Nephron (organoid): ENCODE measurements at regions not wholly inside any gene's neighbourhood (a gene's known extent, or its start where the extent isn't known, plus 50 kb on each side); places are given as distances from the start of the nearest gene placed in this dataset.

Experiments used
- H3K27ac Mint-ChIP-seq, 3 experiments: 2 replicates each; pipeline ENCODE4 v1.8.0; 2020; ENCODE audit warnings: mixed read lengths in 3 of 3, mild to moderate bottlenecking in 2 of 3, moderate library complexity in 1 of 3
- H3K27me3 Mint-ChIP-seq: 2 replicates; pipeline ENCODE4 v1.8.0; 2021; ENCODE audit warnings: low read depth, mild to moderate bottlenecking, moderate library complexity, mixed read lengths
- H3K36me3 Mint-ChIP-seq: 2 replicates; pipeline ENCODE4 v1.8.0; 2020; ENCODE audit warnings: low read depth, mixed read lengths
- H3K4me1 Mint-ChIP-seq: 2 replicates; pipeline ENCODE4 v1.8.0; 2020; ENCODE audit warnings: mixed read lengths
- H3K4me3 Mint-ChIP-seq, 3 experiments: 2 replicates each; pipeline ENCODE4 v1.8.0; 2020; ENCODE audit warnings: mild to moderate bottlenecking in 3 of 3, mixed read lengths in 3 of 3, moderate library complexity in 2 of 3
- H3K9me3 Mint-ChIP-seq: 2 replicates; pipeline ENCODE4 v1.8.0; 2020; ENCODE audit warnings: mixed read lengths
- TF ChIP-seq, protein P1 (sequence below), 3 experiments: fragments of 200-600 bp; sonication (generic); IDR thresholded peaks; one replicate each; pipeline ENCODE4 v1.5.0; 2021; ENCODE audit warnings: antibody characterized with exemption in 3 of 3; ENCODE audit not compliant: unreplicated experiment in 3 of 3

GRCh38 chr11:69367211-69367964 is 73.4 kb downstream of the MYEOV start:
- Mint-ChIP-seq H3K36me3 (no peaks in the 10 kb centered on the region), H3K4me3 (no peak overlapping the region), H3K9me3 (peaks cover 19% of the 10 kb centered on the region), H3K4me1 (no peaks in the 10 kb centered on the region), H3K27ac (no peak overlapping the region), H3K27me3 (peaks cover 9% of the 10 kb centered on the region)
- TF ChIP-seq, protein P1, sequence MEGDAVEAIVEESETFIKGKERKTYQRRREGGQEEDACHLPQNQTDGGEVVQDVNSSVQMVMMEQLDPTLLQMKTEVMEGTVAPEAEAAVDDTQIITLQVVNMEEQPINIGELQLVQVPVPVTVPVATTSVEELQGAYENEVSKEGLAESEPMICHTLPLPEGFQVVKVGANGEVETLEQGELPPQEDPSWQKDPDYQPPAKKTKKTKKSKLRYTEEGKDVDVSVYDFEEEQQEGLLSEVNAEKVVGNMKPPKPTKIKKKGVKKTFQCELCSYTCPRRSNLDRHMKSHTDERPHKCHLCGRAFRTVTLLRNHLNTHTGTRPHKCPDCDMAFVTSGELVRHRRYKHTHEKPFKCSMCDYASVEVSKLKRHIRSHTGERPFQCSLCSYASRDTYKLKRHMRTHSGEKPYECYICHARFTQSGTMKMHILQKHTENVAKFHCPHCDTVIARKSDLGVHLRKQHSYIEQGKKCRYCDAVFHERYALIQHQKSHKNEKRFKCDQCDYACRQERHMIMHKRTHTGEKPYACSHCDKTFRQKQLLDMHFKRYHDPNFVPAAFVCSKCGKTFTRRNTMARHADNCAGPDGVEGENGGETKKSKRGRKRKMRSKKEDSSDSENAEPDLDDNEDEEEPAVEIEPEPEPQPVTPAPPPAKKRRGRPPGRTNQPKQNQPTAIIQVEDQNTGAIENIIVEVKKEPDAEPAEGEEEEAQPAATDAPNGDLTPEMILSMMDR (IDR thresholded peaks at IDR 0.05; ENCODE audit: unreplicated experiment in 3 of 3): no peak

DNA sequence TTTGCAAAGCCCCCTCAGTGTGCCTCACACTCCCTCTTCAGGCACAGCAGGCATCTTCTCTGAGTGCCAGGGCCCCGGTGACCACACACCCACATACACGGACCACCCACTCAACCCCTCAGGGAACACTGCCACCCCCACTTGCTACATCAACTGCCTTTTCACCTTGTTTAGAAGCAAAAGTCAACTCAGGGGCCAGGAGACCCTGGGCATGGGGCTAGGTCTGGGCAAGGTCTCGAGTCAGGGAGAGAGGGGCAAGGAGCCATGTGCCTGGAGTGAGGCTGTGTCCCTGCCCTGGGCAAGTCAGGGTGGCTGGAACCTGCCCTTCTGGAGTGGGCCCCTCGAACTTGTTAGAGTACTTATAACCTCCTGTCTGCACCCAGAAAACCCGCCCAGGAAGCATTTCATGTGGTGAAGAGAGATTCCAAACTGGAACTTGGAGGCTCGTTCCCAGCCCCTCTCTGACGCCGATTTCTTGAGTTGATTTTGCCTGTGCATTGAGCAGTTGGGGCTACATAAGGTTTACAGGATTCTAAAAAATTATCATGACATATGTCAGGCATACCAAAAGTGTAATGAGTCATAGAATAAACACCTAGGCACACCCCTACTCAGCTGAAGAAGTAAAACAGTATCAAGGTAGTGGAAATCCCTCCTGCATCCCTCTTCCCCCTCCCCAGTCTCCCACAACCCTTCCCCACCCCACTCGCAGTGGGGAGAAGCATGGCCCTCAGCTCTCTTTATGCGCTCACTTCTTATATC is 74.3 kb downstream of the MYEOV start:
- Mint-ChIP-seq H3K9me3 (peaks cover 19% of the 10 kb centered on the region), H3K27me3 (peaks cover 14% of the 10 kb centered on the region)

DNA sequence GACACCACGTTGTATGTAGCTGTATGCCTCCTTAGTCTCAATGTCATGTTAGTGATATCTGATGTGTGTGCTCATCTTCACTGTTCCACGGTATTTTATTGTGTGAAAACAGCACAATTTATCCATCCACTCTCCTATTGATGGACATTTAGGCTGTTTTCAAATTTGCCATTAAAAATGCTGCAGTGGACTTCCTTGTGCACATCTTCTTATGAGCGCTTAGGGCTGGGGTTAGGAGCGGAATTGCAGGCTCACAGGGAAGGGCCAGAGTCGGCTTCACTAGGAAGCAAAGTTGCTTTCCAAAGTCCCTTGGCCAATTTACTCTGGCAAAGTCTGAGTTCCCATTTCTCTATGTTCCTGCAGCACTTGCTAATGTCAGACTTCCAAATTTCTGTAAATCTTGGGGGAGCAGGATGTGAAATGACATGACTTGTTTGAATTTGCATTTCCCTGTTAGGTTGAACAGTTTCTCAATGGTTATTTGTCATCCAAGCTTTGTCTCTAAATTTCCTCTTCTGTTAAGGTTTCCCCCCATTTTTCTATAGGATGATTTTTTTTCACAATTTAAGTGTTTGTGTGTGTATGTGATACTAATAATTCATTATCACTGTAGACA is 75.4 kb downstream of the MYEOV start:
- Mint-ChIP-seq H3K9me3 (peaks cover 19% of the 10 kb centered on the region), H3K4me3 (no peak overlapping the region), H3K27ac (no peak overlapping the region), H3K4me1 (no peaks in the 10 kb centered on the region), H3K36me3 (no peaks in the 10 kb centered on the region), H3K27me3 (peaks cover 14% of the 10 kb centered on the region)
- TF ChIP-seq, protein P1 (IDR thresholded peaks at IDR 0.05; ENCODE audit: unreplicated experiment in 3 of 3): no peak

More for the DNA sequence above, 74.3 kb downstream of the MYEOV start:
- TF ChIP-seq, protein P1 (IDR thresholded peaks at IDR 0.05; ENCODE audit: unreplicated experiment in 3 of 3): no peak
- no peak overlapping the region for H3K4me3 Mint-ChIP-seq
- no peaks in the 10 kb centered on the region for H3K36me3 Mint-ChIP-seq
- H3K27ac Mint-ChIP-seq: no peak overlapping the region
- H3K4me1 Mint-ChIP-seq: no peaks in the 10 kb centered on the region

DNA sequence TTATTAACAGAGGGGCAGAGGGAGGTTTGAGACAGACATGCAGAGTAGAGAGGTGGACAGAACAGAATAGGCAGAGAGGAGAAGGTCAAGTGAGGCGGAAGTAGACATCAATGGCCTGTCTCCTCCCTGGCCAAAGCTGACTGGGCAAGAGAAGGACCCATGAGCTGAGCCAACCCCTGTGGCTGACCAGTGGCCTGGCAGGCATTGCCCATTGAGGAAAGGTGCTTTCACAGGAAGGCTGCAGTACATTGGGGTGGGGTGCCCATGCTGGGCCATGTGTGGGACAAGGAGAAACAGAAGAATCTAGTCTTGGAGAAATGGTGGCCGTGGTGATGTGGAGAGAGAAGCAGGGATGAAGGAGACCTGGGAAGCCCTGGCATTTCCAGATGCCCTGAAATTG is 76.0 kb downstream of the MYEOV start:
- H3K4me3 Mint-ChIP-seq: peak overlapping the region in 1 of 3 experiments; percentile 15
- no peak overlapping the region for H3K27ac Mint-ChIP-seq
- peaks cover 14% of the 10 kb centered on the region for H3K27me3 Mint-ChIP-seq
- peaks cover 19% of the 10 kb centered on the region for H3K9me3 Mint-ChIP-seq
- H3K4me1 Mint-ChIP-seq: no peaks in the 10 kb centered on the region
- H3K36me3 Mint-ChIP-seq: no peaks in the 10 kb centered on the region
- TF ChIP-seq, protein P1 (IDR thresholded peaks at IDR 0.05; ENCODE audit: unreplicated experiment in 3 of 3): no peak

DNA sequence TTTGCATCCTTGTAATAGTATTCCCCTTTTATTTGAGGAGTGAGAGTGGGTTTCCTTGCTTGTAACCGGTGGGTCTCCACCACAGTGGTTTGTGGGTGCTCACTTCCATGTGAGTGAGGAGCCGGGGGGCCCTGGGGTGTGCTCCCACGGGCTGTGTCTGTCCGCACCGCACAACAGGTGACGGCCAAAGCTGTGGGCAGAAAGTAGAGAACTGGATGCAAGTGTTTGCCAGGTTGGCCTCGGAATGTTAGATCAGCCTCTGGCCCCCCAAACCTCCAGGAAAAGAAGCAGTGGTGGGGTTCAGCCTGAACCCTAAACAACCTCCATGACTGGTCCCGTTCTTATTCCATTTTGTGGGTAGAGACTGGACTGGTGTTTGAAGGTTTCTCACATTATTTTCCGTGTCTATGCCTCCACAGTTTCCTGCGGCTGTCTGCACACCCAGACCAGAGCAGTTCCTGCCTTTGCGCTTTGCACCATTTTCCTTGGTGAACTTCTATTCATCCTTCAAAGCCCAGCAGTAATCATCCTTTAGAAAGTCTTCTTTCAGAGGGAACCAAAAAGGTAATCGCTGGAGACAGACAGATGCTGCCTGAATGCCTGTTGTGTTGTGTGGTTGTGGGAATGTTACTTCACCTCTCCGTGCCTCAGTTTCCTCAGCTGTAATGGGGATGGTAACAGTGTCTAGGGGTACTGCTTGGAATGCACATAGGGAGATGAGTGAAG is 77.2 kb downstream of the MYEOV start:
- Mint-ChIP-seq H3K9me3 (peaks cover 19% of the 10 kb centered on the region), H3K27ac (peak overlapping the region in 1 of 3 experiments; percentile 29)

More for the DNA sequence above, 77.2 kb downstream of the MYEOV start:
- H3K36me3 Mint-ChIP-seq: no peaks in the 10 kb centered on the region
- no peak overlapping the region for H3K4me3 Mint-ChIP-seq
- no peaks in the 10 kb centered on the region for H3K4me1 Mint-ChIP-seq
- TF ChIP-seq, protein P1 (IDR thresholded peaks at IDR 0.05; ENCODE audit: unreplicated experiment in 3 of 3): no peak
- peaks cover 14% of the 10 kb centered on the region for H3K27me3 Mint-ChIP-seq
